ENCODE measurements at regions not wholly inside any gene's neighbourhood (a gene's known extent, or its start where the extent isn't known, plus 50 kb on each side); places are given as distances from the start of the nearest gene placed in this dataset.

DNA sequence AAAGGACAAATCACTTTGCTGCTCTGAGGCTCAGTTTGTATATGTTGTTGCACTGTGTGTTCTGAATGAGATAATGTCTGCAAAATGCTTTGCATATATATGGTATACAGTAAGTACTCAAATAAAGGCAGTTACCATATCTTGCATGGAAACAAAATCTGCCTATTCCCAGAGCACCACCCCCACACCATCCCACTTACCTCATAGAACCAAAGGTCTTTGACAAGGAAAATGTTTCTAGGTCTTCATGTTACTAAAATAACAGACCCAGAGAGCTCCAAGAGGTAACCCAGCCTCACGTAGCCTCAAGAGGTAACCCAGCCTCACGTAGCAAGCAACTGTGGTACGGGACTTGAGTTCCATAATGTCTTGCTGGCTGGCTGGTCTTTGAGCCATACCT, 71.6 kb upstream of the CMKLR1 start:
- Histone ChIP-seq H2AK5ac (ENCODE audit: low read length) (no peak overlapping the region), H3K79me2 (ENCODE audit: control insufficient read depth, insufficient read depth, low read length) (no peaks in the 10 kb centered on the region), H3K4me2 (ENCODE audit: low read length) (no peak overlapping the region), H3K4me1 (ENCODE audit: control insufficient read depth, low read depth, low read length) (peaks cover 3% of the 10 kb centered on the region), H3K4me3 (ENCODE audit: low read length) (no peak overlapping the region), H4K8ac (ENCODE audit: low read depth, low read length) (no peak overlapping the region), H3K79me1 (ENCODE audit: low read length) (no peaks in the 10 kb centered on the region), H3K27me3 (ENCODE audit: insufficient read depth, low read length, poor library complexity) (no peaks in the 10 kb centered on the region), H3K9ac (ENCODE audit: low read length) (no peak overlapping the region), H4K5ac (ENCODE audit: low read length) (no peak overlapping the region), H3K56ac (ENCODE audit: low read length) (no peak overlapping the region), H3K18ac (ENCODE audit: low read length) (no peak overlapping the region), H2BK120ac (ENCODE audit: low read depth, low read length) (no peak overlapping the region), H3K4ac (ENCODE audit: low read depth, low read length) (no peak overlapping the region), H3K36me3 (ENCODE audit: control insufficient read depth, insufficient read depth, low read length) (no peaks in the 10 kb centered on the region), H3K23ac (ENCODE audit: low read length) (no peak overlapping the region), H2BK5ac (ENCODE audit: low read length) (no peak overlapping the region), H3K27ac (ENCODE audit: low read depth, low read length) (no peak overlapping the region), H2BK15ac (replicated peaks; ENCODE audit: low read depth) (no peak overlapping the region)
- no CpG with 5 or more reads among the region's 3 CpGs for WGBS (ENCODE audit: extremely low coverage, insufficient coverage, low lambda C conversion rate)
- DNase-seq: no peak

DNA sequence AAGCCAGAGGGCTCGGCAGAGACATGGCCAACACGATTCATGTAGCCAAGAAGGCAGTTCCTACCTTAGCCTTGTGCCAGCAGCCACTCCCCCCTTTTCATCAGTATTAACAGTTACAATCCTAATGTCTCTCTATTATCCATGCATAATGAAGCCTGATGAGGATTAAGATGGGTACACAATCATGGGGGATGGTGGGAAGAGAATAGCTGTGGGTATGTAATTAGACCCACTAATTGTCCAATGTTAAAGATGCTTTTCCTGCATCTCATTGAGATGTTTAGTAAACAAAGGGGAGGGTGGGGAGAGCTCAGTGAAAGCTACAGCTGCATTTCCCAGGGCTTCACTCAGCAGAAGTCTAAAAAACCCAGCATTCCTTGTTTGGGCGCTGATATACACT, 70.4 kb upstream of the CMKLR1 start:
- Histone ChIP-seq H3K23ac (ENCODE audit: low read length) (no peak overlapping the region), H2BK120ac (ENCODE audit: low read depth, low read length) (no peak overlapping the region), H2BK5ac (ENCODE audit: low read length) (no peak overlapping the region), H3K56ac (ENCODE audit: low read length) (no peak overlapping the region), H3K36me3 (ENCODE audit: control insufficient read depth, insufficient read depth, low read length) (no peaks in the 10 kb centered on the region), H4K8ac (ENCODE audit: low read depth, low read length) (no peak overlapping the region), H2AK5ac (ENCODE audit: low read length) (no peak overlapping the region), H3K4ac (ENCODE audit: low read depth, low read length) (no peak overlapping the region), H3K27me3 (ENCODE audit: insufficient read depth, low read length, poor library complexity) (no peaks in the 10 kb centered on the region), H3K79me1 (ENCODE audit: low read length) (no peaks in the 10 kb centered on the region), H3K4me2 (ENCODE audit: low read length) (no peak overlapping the region), H3K4me3 (ENCODE audit: low read length) (no peak overlapping the region), H3K79me2 (ENCODE audit: control insufficient read depth, insufficient read depth, low read length) (no peaks in the 10 kb centered on the region), H3K4me1 (ENCODE audit: control insufficient read depth, low read depth, low read length) (peaks cover 3% of the 10 kb centered on the region), H2BK15ac (replicated peaks; ENCODE audit: low read depth) (no peak overlapping the region), H3K27ac (ENCODE audit: low read depth, low read length) (no peak overlapping the region), H4K5ac (ENCODE audit: low read length) (no peak overlapping the region), H3K9ac (ENCODE audit: low read length) (no peak overlapping the region), H3K18ac (ENCODE audit: low read length) (no peak overlapping the region)
- DNase-seq: no peak
- no CpG with 5 or more reads among the region's 3 CpGs for WGBS (ENCODE audit: extremely low coverage, insufficient coverage, low lambda C conversion rate)

DNA sequence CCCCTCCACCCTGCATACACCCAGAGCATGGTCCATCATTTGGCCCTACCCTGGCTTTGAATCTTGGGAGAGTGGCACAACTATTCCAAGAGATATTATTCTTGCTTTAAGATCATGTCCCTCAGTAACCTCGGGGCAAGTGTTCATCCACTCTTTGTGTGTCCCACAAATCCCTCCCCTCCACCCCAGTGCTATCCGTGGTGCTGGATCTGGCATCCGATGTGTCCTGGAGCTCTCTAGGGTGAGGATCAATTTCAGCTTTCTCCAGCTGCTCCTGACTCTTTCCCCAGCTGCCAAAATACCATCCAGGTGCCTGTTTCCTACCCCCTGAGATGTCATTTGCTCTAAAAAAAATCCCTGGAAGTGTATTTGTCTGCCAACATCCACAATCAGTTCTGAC, 64.8 kb upstream of the CMKLR1 start:
- no peaks in the 10 kb centered on the region for H3K79me1 ChIP-seq (ENCODE audit: low read length)
- H3K23ac ChIP-seq (ENCODE audit: low read length): no peak overlapping the region
- H2BK15ac ChIP-seq (replicated peaks; ENCODE audit: low read depth): no peak overlapping the region
- H3K9ac ChIP-seq (ENCODE audit: low read length): no peak overlapping the region
- no peaks in the 10 kb centered on the region for H3K27me3 ChIP-seq (ENCODE audit: insufficient read depth, low read length, poor library complexity)
- no peak overlapping the region for H3K27ac ChIP-seq (ENCODE audit: low read depth, low read length)
- H3K4me1 ChIP-seq (ENCODE audit: control insufficient read depth, low read depth, low read length): no peaks in the 10 kb centered on the region
- peak; percentile 31 for DNase-seq
- no peak overlapping the region for H2AK5ac ChIP-seq (ENCODE audit: low read length)
- no peaks in the 10 kb centered on the region for H3K36me3 ChIP-seq (ENCODE audit: control insufficient read depth, insufficient read depth, low read length)
- no peak overlapping the region for H4K8ac ChIP-seq (ENCODE audit: low read depth, low read length)
- H3K79me2 ChIP-seq (ENCODE audit: control insufficient read depth, insufficient read depth, low read length): no peaks in the 10 kb centered on the region
- no peak overlapping the region for H3K56ac ChIP-seq (ENCODE audit: low read length)
- H3K4me3 ChIP-seq (ENCODE audit: low read length): no peak overlapping the region
- H2BK5ac ChIP-seq (ENCODE audit: low read length): no peak overlapping the region
- H4K5ac ChIP-seq (ENCODE audit: low read length): no peak overlapping the region
- no peak overlapping the region for H2BK120ac ChIP-seq (ENCODE audit: low read depth, low read length)
- no peak overlapping the region for H3K4ac ChIP-seq (ENCODE audit: low read depth, low read length)
- H3K18ac ChIP-seq (ENCODE audit: low read length): no peak overlapping the region
- no CpG with 5 or more reads among the region's 3 CpGs for WGBS (ENCODE audit: extremely low coverage, insufficient coverage, low lambda C conversion rate)
- no peak overlapping the region for H3K4me2 ChIP-seq (ENCODE audit: low read length)

DNA sequence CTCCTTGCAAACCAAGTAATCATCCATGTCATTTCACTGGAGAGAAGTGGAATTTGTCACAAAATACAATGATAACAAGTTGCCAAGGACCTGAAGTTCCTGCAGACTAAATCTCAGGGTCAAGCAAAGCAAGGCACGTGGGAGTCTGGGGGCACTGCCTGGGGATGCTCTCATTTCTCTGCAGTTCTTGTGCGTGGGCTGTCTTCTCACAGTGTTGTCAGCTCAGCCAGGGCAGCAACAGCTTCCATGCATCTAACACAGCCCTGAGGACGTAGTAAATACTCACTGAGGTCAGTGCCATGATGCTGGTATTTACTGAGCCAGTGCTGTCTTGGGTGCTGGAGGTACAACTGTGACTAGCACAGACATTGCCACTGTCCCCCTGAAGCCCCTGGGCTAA, 62.9 kb upstream of the CMKLR1 start:
- H3K4me2 ChIP-seq (ENCODE audit: low read length): no peak overlapping the region

DNA sequence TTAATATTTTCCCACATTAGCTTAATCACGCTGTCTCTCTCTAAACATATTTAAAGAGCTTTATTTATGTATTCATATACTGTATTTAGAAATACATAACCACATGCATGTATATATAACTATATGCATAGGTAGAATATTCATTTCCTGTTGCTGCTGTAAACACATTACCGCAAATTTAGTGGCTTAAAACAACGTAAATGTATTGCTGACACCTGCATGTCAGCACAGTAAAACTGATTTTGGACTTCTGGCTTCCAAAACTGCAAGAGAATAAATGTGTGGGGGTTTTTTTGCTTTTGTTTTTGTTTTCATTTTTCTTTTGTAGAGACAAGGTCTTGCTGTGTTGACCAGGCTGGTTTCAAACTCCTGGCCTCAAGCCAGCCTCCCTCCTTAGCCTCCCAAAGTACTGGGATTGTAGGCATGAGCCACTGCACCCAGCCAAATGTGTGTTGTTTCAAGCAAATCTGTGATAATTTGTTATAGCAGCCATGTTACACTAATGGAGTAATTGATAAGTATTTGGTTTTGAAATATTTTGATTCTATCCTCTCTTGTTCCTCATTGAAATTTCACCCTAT, 61.9 kb upstream of the CMKLR1 start:
- no peak overlapping the region for H3K23ac ChIP-seq (ENCODE audit: low read length)
- no peaks in the 10 kb centered on the region for H3K36me3 ChIP-seq (ENCODE audit: control insufficient read depth, insufficient read depth, low read length)
- H3K79me2 ChIP-seq (ENCODE audit: control insufficient read depth, insufficient read depth, low read length): no peaks in the 10 kb centered on the region
- no peak overlapping the region for H3K18ac ChIP-seq (ENCODE audit: low read length)
- H3K4me2 ChIP-seq (ENCODE audit: low read length): no peak overlapping the region
- WGBS (ENCODE audit: extremely low coverage, insufficient coverage, low lambda C conversion rate): no CpG with 5 or more reads among the region's 3 CpGs
- no peak overlapping the region for H2AK5ac ChIP-seq (ENCODE audit: low read length)
- H3K9ac ChIP-seq (ENCODE audit: low read length): no peak overlapping the region
- no peak overlapping the region for H3K56ac ChIP-seq (ENCODE audit: low read length)
- H2BK5ac ChIP-seq (ENCODE audit: low read length): no peak overlapping the region
- no peak for DNase-seq
- H3K4me1 ChIP-seq (ENCODE audit: control insufficient read depth, low read depth, low read length): no peaks in the 10 kb centered on the region
- H3K79me1 ChIP-seq (ENCODE audit: low read length): no peaks in the 10 kb centered on the region
- no peaks in the 10 kb centered on the region for H3K27me3 ChIP-seq (ENCODE audit: insufficient read depth, low read length, poor library complexity)
- no peak overlapping the region for H2BK120ac ChIP-seq (ENCODE audit: low read depth, low read length)
- no peak overlapping the region for H4K5ac ChIP-seq (ENCODE audit: low read length)
- H3K27ac ChIP-seq (ENCODE audit: low read depth, low read length): no peak overlapping the region
- H4K8ac ChIP-seq (ENCODE audit: low read depth, low read length): no peak overlapping the region
- H3K4me3 ChIP-seq (ENCODE audit: low read length): no peak overlapping the region
- H3K4ac ChIP-seq (ENCODE audit: low read depth, low read length): no peak overlapping the region
- H2BK15ac ChIP-seq (replicated peaks; ENCODE audit: low read depth): no peak overlapping the region

More for the DNA sequence above, 62.9 kb upstream of the CMKLR1 start:
- Histone ChIP-seq H3K79me2 (ENCODE audit: control insufficient read depth, insufficient read depth, low read length) (no peaks in the 10 kb centered on the region), H2BK120ac (ENCODE audit: low read depth, low read length) (no peak overlapping the region), H2AK5ac (ENCODE audit: low read length) (no peak overlapping the region), H2BK15ac (replicated peaks; ENCODE audit: low read depth) (no peak overlapping the region), H3K18ac (ENCODE audit: low read length) (no peak overlapping the region), H3K36me3 (ENCODE audit: control insufficient read depth, insufficient read depth, low read length) (no peaks in the 10 kb centered on the region), H4K5ac (ENCODE audit: low read length) (no peak overlapping the region), H3K79me1 (ENCODE audit: low read length) (no peaks in the 10 kb centered on the region), H3K56ac (ENCODE audit: low read length) (no peak overlapping the region), H3K27me3 (ENCODE audit: insufficient read depth, low read length, poor library complexity) (no peaks in the 10 kb centered on the region), H3K4ac (ENCODE audit: low read depth, low read length) (no peak overlapping the region), H2BK5ac (ENCODE audit: low read length) (no peak overlapping the region), H3K9ac (ENCODE audit: low read length) (no peak overlapping the region), H3K27ac (ENCODE audit: low read depth, low read length) (no peak overlapping the region), H3K23ac (ENCODE audit: low read length) (no peak overlapping the region), H4K8ac (ENCODE audit: low read depth, low read length) (no peak overlapping the region), H3K4me1 (ENCODE audit: control insufficient read depth, low read depth, low read length) (no peaks in the 10 kb centered on the region), H3K4me3 (ENCODE audit: low read length) (no peak overlapping the region)
- DNase-seq: no peak
- no CpG with 5 or more reads among the region's 3 CpGs for WGBS (ENCODE audit: extremely low coverage, insufficient coverage, low lambda C conversion rate)

DNA sequence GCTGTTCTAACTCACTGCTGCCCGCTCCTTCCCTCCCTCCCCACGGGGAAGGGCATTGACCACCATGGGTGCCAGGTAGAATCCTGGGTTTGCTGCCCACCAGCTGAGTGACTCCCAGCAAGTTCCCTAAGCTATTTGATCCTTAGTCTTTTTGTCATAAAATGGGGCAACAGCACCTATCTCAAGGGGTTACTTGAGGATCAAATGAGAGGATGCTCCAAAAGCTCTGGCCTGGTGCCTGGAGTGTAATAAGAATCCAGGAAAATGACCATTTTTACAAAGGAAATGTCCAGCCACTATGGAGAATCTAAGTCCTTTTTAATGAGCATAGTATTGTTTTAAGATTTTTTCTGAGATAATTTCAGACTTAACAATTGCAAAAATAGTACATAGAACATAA, 61.4 kb upstream of the CMKLR1 start:
- no peak overlapping the region for H4K8ac ChIP-seq (ENCODE audit: low read depth, low read length)
- H2AK5ac ChIP-seq (ENCODE audit: low read length): no peak overlapping the region
- H3K4ac ChIP-seq (ENCODE audit: low read depth, low read length): no peak overlapping the region

More for the DNA sequence above, 61.4 kb upstream of the CMKLR1 start:
- H3K27ac ChIP-seq (ENCODE audit: low read depth, low read length): no peak overlapping the region
- H3K4me2 ChIP-seq (ENCODE audit: low read length): no peak overlapping the region
- DNase-seq: no peak
- H3K79me2 ChIP-seq (ENCODE audit: control insufficient read depth, insufficient read depth, low read length): no peaks in the 10 kb centered on the region
- H3K18ac ChIP-seq (ENCODE audit: low read length): no peak overlapping the region
- no peaks in the 10 kb centered on the region for H3K27me3 ChIP-seq (ENCODE audit: insufficient read depth, low read length, poor library complexity)
- H4K5ac ChIP-seq (ENCODE audit: low read length): no peak overlapping the region
- H3K56ac ChIP-seq (ENCODE audit: low read length): no peak overlapping the region
- no peaks in the 10 kb centered on the region for H3K4me1 ChIP-seq (ENCODE audit: control insufficient read depth, low read depth, low read length)
- H3K9ac ChIP-seq (ENCODE audit: low read length): no peak overlapping the region
- no peaks in the 10 kb centered on the region for H3K36me3 ChIP-seq (ENCODE audit: control insufficient read depth, insufficient read depth, low read length)
- H2BK120ac ChIP-seq (ENCODE audit: low read depth, low read length): no peak overlapping the region
- H3K4me3 ChIP-seq (ENCODE audit: low read length): no peak overlapping the region
- no CpG with 5 or more reads among the region's 2 CpGs for WGBS (ENCODE audit: extremely low coverage, insufficient coverage, low lambda C conversion rate)
- no peaks in the 10 kb centered on the region for H3K79me1 ChIP-seq (ENCODE audit: low read length)
- no peak overlapping the region for H2BK15ac ChIP-seq (replicated peaks; ENCODE audit: low read depth)
- H3K23ac ChIP-seq (ENCODE audit: low read length): no peak overlapping the region
- H2BK5ac ChIP-seq (ENCODE audit: low read length): no peak overlapping the region

Measured in mesendoderm (in vitro differentiated cells).